GM23338 (cell line): ENCODE measurements at regions not wholly inside any gene's neighbourhood (a gene's known extent, or its start where the extent isn't known, plus 50 kb on each side); places are given as distances from the start of the nearest gene placed in this dataset.

Source experiments
- ATAC-seq: fragments of 200-7000 bp; cut with Tn5 transposase; 3 replicates; pipeline ENCODE4 v1.9.1; 2020
- DNase-seq: peaks from one replicate; pipeline ENCODE4 v3.0.0-alpha.2; 2015; ENCODE audit warnings: low spot score
- H2AFZ ChIP-seq: fragments of 200-600 bp; sonication (generic); 2 replicates; pipeline ENCODE4 v1.8.0; 2016; ENCODE audit warnings: antibody characterized with exemption, mild to moderate bottlenecking, moderate library complexity
- H3F3A ChIP-seq: fragments of 200-600 bp; sonication (generic); replicated peaks from 2 replicates; pipeline ENCODE4 v1.8.0; 2017; ENCODE audit warnings: antibody characterized with exemption, mixed run types, low read depth
- H3K27ac ChIP-seq: fragments of 200-600 bp; sonication (generic); 2 replicates; pipeline ENCODE4 v1.6.1; 2016; ENCODE audit warnings: low read depth
- H3K27me3 ChIP-seq: fragments of 200-600 bp; sonication (generic); 2 replicates; pipeline ENCODE4 v1.8.0; 2016; ENCODE audit warnings: mild to moderate bottlenecking, mixed run types, moderate library complexity; ENCODE audit not compliant: insufficient read depth
- H3K36me3 ChIP-seq: fragments of 200-600 bp; sonication (generic); 2 replicates; pipeline ENCODE4 v1.8.0; 2016; ENCODE audit warnings: mild to moderate bottlenecking; ENCODE audit not compliant: insufficient read depth
- H3K4me1 ChIP-seq: fragments of 200-600 bp; sonication (generic); 2 replicates; pipeline ENCODE4 v1.8.0; 2016; ENCODE audit warnings: mild to moderate bottlenecking, moderate library complexity; ENCODE audit not compliant: insufficient read depth
- H3K4me2 ChIP-seq: fragments of 200-600 bp; sonication (generic); 2 replicates; pipeline ENCODE4 v1.7.1; 2017; ENCODE audit warnings: mixed run types
- H3K4me3 ChIP-seq: fragments of 200-600 bp; sonication (generic); 2 replicates; pipeline ENCODE4 v1.6.1; 2016; ENCODE audit warnings: mixed run types
- H3K79me2 ChIP-seq: fragments of 200-600 bp; sonication (generic); replicated peaks from 2 replicates; pipeline ENCODE4 v1.8.0; 2017; ENCODE audit warnings: mild to moderate bottlenecking; ENCODE audit not compliant: insufficient read depth
- H3K9me2 ChIP-seq: fragments of 200-600 bp; sonication (generic); 2 replicates; pipeline ENCODE4 v1.8.0; 2017; ENCODE audit not compliant: insufficient read depth
- H4K20me1 ChIP-seq: fragments of 200-600 bp; sonication (generic); replicated peaks from 2 replicates; pipeline ENCODE4 v1.8.0; 2017; ENCODE audit warnings: mild to moderate bottlenecking; ENCODE audit not compliant: insufficient read depth
- H3K27ac Mint-ChIP-seq: 2 replicates; pipeline ENCODE4 v1.8.0; 2020; ENCODE audit warnings: inconsistent platforms, mild to moderate bottlenecking, moderate library complexity, mixed read lengths
- H3K27me3 Mint-ChIP-seq: 3 replicates; pipeline ENCODE4 v1.8.0; 2022; ENCODE audit warnings: low read depth, mild to moderate bottlenecking, moderate library complexity, mixed read lengths, inconsistent platforms; ENCODE audit not compliant: insufficient read depth, poor library complexity
- H3K36me3 Mint-ChIP-seq: 3 replicates; pipeline ENCODE4 v1.8.0; 2021; ENCODE audit warnings: low read depth, mild to moderate bottlenecking, inconsistent platforms, moderate library complexity, mixed read lengths
- H3K4me1 Mint-ChIP-seq: 3 replicates; pipeline ENCODE4 v1.8.0; 2020; ENCODE audit warnings: mild to moderate bottlenecking, inconsistent platforms, mixed read lengths
- H3K4me3 Mint-ChIP-seq: 3 replicates; pipeline ENCODE4 v1.8.0; 2021; ENCODE audit warnings: moderate library complexity, mild to moderate bottlenecking, inconsistent platforms, mixed read lengths
- H3K9me3 Mint-ChIP-seq: 3 replicates; pipeline ENCODE4 v1.8.0; 2020; ENCODE audit warnings: moderate library complexity, mild to moderate bottlenecking, inconsistent platforms, mixed read lengths
- CREB1 ChIP-seq: fragments of 250-450 bp; sonication (Bioruptor Pico); IDR thresholded peaks from 2 replicates; pipeline ENCODE4 v1.5.0; 2020; ENCODE audit warnings: low read depth, mild to moderate bottlenecking, moderate library complexity
- EZH2 ChIP-seq: fragments of 200-600 bp; sonication (generic); IDR thresholded peaks from one replicate; pipeline ENCODE4 v1.8.0; 2017; ENCODE audit warnings: antibody characterized with exemption, mild to moderate bottlenecking, low read depth; ENCODE audit not compliant: unreplicated experiment
- JUNB ChIP-seq: IDR thresholded peaks from one replicate; pipeline ENCODE4 v1.6.1; 2016; ENCODE audit warnings: antibody characterized with exemption; ENCODE audit not compliant: unreplicated experiment
- POLR2AphosphoS5 ChIP-seq: IDR thresholded peaks from 2 replicates; pipeline ENCODE4 v1.6.1; 2016; ENCODE audit warnings: antibody characterized with exemption, low read depth
- STAT1 ChIP-seq: IDR thresholded peaks from one replicate; pipeline ENCODE4 v1.6.1; 2016; ENCODE audit warnings: antibody characterized with exemption; ENCODE audit not compliant: unreplicated experiment
- ZNF114 ChIP-seq: fragments of 250-450 bp; sonication (Bioruptor Pico); IDR thresholded peaks from 2 replicates; pipeline ENCODE4 v1.5.0; 2020; ENCODE audit warnings: mild to moderate bottlenecking, moderate library complexity
- ZNF331 ChIP-seq: fragments of 250-450 bp; sonication (Bioruptor Pico); IDR thresholded peaks from 2 replicates; pipeline ENCODE4 v1.5.0; 2020; ENCODE audit warnings: low read depth, mild to moderate bottlenecking, moderate library complexity
- TF ChIP-seq, protein P1 (sequence below): fragments of 250-450 bp; sonication (Bioruptor Pico); IDR thresholded peaks from 2 replicates; pipeline ENCODE4 v1.5.0; 2020; ENCODE audit warnings: mild to moderate bottlenecking, moderate library complexity
- TF ChIP-seq, protein P2 (sequence below), 2 experiments: fragments of 200-600 bp in 1 of 2; sonication (generic) in 1 of 2; conservative IDR thresholded peaks; 2 replicates each; pipeline versions ENCODE4 v1.5.1 to v1.6.1; 2016 to 2017; ENCODE audit warnings: antibody characterized with exemption in 2 of 2, low read depth in 2 of 2, mild to moderate bottlenecking in 2 of 2, moderate library complexity in 1 of 2

DNA sequence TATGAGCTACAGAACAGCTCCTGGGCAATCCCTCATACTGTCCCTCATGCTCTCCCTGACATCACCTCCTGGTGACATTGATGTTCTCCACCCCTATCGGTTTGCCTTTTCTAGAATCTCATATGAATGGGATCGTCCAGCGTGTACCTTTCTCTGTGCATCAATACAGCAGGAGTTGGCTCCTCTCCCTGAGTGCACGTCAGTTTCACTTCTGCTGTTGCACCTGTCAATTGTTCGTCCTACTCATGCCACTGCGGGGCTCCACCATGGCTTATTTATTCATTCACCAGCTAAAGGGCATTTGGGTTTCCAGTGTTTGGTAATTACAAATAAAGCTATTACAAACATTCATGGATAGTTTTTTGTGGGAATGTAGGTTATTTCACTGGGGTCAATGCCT is 269.1 kb upstream of the ZFP42 start (continued):
- TF ChIP-seq, protein P1, sequence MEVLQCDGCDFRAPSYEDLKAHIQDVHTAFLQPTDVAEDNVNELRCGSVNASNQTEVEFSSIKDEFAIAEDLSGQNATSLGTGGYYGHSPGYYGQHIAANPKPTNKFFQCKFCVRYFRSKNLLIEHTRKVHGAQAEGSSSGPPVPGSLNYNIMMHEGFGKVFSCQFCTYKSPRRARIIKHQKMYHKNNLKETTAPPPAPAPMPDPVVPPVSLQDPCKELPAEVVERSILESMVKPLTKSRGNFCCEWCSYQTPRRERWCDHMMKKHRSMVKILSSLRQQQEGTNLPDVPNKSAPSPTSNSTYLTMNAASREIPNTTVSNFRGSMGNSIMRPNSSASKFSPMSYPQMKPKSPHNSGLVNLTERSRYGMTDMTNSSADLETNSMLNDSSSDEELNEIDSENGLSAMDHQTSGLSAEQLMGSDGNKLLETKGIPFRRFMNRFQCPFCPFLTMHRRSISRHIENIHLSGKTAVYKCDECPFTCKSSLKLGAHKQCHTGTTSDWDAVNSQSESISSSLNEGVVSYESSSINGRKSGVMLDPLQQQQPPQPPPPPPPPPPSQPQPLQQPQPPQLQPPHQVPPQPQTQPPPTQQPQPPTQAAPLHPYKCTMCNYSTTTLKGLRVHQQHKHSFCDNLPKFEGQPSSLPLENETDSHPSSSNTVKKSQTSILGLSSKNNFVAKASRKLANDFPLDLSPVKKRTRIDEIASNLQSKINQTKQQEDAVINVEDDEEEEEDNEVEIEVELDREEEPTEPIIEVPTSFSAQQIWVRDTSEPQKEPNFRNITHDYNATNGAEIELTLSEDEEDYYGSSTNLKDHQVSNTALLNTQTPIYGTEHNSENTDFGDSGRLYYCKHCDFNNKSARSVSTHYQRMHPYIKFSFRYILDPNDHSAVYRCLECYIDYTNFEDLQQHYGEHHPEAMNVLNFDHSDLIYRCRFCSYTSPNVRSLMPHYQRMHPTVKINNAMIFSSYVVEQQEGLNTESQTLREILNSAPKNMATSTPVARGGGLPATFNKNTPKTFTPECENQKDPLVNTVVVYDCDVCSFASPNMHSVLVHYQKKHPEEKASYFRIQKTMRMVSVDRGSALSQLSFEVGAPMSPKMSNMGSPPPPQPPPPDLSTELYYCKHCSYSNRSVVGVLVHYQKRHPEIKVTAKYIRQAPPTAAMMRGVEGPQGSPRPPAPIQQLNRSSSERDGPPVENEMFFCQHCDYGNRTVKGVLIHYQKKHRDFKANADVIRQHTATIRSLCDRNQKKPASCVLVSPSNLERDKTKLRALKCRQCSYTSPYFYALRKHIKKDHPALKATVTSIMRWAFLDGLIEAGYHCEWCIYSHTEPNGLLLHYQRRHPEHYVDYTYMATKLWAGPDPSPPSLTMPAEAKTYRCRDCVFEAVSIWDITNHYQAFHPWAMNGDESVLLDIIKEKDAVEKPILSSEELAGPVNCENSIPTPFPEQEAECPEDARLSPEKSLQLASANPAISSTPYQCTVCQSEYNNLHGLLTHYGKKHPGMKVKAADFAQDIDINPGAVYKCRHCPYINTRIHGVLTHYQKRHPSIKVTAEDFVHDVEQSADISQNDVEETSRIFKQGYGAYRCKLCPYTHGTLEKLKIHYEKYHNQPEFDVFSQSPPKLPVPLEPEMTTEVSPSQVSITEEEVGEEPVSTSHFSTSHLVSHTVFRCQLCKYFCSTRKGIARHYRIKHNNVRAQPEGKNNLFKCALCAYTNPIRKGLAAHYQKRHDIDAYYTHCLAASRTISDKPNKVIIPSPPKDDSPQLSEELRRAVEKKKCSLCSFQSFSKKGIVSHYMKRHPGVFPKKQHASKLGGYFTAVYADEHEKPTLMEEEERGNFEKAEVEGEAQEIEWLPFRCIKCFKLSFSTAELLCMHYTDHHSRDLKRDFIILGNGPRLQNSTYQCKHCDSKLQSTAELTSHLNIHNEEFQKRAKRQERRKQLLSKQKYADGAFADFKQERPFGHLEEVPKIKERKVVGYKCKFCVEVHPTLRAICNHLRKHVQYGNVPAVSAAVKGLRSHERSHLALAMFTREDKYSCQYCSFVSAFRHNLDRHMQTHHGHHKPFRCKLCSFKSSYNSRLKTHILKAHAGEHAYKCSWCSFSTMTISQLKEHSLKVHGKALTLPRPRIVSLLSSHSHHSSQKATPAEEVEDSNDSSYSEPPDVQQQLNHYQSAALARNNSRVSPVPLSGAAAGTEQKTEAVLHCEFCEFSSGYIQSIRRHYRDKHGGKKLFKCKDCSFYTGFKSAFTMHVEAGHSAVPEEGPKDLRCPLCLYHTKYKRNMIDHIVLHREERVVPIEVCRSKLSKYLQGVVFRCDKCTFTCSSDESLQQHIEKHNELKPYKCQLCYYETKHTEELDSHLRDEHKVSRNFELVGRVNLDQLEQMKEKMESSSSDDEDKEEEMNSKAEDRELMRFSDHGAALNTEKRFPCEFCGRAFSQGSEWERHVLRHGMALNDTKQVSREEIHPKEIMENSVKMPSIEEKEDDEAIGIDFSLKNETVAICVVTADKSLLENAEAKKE: no peak
- TF ChIP-seq POLR2AphosphoS5 (no peak), JUNB (no peak), STAT1 (no peak), EZH2 (no peak), ZNF114 (CRISPR knock-in tag) (no peak), ZNF331 (no peak)
- TF ChIP-seq, protein P2, sequence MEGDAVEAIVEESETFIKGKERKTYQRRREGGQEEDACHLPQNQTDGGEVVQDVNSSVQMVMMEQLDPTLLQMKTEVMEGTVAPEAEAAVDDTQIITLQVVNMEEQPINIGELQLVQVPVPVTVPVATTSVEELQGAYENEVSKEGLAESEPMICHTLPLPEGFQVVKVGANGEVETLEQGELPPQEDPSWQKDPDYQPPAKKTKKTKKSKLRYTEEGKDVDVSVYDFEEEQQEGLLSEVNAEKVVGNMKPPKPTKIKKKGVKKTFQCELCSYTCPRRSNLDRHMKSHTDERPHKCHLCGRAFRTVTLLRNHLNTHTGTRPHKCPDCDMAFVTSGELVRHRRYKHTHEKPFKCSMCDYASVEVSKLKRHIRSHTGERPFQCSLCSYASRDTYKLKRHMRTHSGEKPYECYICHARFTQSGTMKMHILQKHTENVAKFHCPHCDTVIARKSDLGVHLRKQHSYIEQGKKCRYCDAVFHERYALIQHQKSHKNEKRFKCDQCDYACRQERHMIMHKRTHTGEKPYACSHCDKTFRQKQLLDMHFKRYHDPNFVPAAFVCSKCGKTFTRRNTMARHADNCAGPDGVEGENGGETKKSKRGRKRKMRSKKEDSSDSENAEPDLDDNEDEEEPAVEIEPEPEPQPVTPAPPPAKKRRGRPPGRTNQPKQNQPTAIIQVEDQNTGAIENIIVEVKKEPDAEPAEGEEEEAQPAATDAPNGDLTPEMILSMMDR (conservative IDR thresholded peaks at IDR 0.05; ENCODE audit: low read depth in 2 of 2): no peak

DNA sequence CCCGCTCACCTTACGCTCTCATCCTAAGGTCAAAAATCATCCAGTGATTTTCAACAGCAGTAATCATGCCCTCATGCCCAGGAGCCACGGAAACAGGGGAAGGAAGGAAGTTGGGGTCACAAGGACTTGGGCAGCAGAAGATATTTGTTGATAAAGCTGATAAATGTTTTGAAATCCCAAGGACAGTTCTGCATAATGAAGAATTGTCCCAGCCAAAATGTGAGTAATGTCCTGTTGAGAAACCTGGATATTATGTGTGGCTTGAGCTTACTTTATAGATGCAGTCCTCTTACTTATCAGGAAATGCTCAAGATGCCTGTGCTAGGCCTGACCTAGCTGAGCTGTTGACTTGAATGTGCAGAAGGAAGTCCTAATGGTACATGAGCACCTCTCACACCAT is 263.0 kb upstream of the ZFP42 start:
- Mint-ChIP-seq H3K4me3 (no peak overlapping the region), H3K4me1 (no peaks in the 10 kb centered on the region), H3K27me3 (no peaks in the 10 kb centered on the region), H3K27ac (no peak overlapping the region), H3K36me3 (no peaks in the 10 kb centered on the region; the same call in 1 of the 3 replicates), H3K9me3 (peaks cover 15% of the 10 kb centered on the region)
- Histone ChIP-seq H3K27me3 (no peaks in the 10 kb centered on the region), H2AFZ (no peak overlapping the region), H3F3A (no peaks in the 10 kb centered on the region), H4K20me1 (no peaks in the 10 kb centered on the region), H3K4me3 (no peak overlapping the region), H3K4me2 (no peak overlapping the region), H3K36me3 (no peaks in the 10 kb centered on the region), H3K4me1 (no peaks in the 10 kb centered on the region), H3K27ac (no peak overlapping the region), H3K9me2 (no peaks in the 10 kb centered on the region), H3K79me2 (no peaks in the 10 kb centered on the region)
- DNase-seq (no peak), ATAC-seq (no peak)
- TF ChIP-seq CREB1 (CRISPR knock-in tag): no peak
- TF ChIP-seq POLR2AphosphoS5: no peak
- TF ChIP-seq EZH2: no peak
- TF ChIP-seq, protein P1: no peak
- TF ChIP-seq STAT1: no peak
